Activated CD8-positive, alpha-beta T cell treated with anti-CD3 and anti-CD28 coated beads for 36 hours (primary cell): ENCODE measurements at regions not wholly inside any gene's neighbourhood (a gene's known extent, or its start where the extent isn't known, plus 50 kb on each side); places are given as distances from the start of the nearest gene placed in this dataset.

Experiments used
- ATAC-seq: fragments of 200-7000 bp; cut with Tn5 transposase; one replicate; pipeline ENCODE4 v1.10.0; 2021; ENCODE audit warnings: mild to moderate bottlenecking, moderate library complexity
- CTCF ChIA-PET: fragments of 350-600 bp; sonication (Branson Sonifier 250); formaldehyde crosslinking; loops from one replicate; lab custom pipeline; 2021; ENCODE audit warnings: antibody characterized with exemption; lab: Charles Lee
- POLR2A ChIA-PET: fragments of 350-600 bp; sonication (Branson Sonifier 250); formaldehyde crosslinking; loops from one replicate; lab custom pipeline; 2021; ENCODE audit warnings: antibody characterized with exemption; lab: Charles Lee
- DNase-seq: peaks from one replicate; pipeline ENCODE4 v3.0.0-alpha.2; 2020
- H3K27ac Mint-ChIP-seq: one replicate; pipeline ENCODE4 v1.8.0; 2021; ENCODE audit warnings: mild to moderate bottlenecking, mixed read lengths
- H3K27me3 Mint-ChIP-seq: one replicate; pipeline ENCODE4 v1.8.0; 2021; ENCODE audit warnings: mixed read lengths
- H3K36me3 Mint-ChIP-seq: one replicate; pipeline ENCODE4 v1.8.0; 2021; ENCODE audit warnings: low read depth, mixed read lengths
- H3K4me1 Mint-ChIP-seq: one replicate; pipeline ENCODE4 v1.8.0; 2021; ENCODE audit warnings: low read depth, mixed read lengths
- H3K4me3 Mint-ChIP-seq: one replicate; pipeline ENCODE4 v1.8.0; 2021; ENCODE audit warnings: mild to moderate bottlenecking, moderate library complexity, mixed read lengths
- H3K9me3 Mint-ChIP-seq: one replicate; pipeline ENCODE4 v1.8.0; 2021; ENCODE audit warnings: mixed read lengths
- intact Hi-C: fragments of 100-400 bp; cut with micrococcal nuclease; formaldehyde crosslinking; loops from one replicate; pipeline ENCODE4 v1.10.0; 2022
- TF ChIP-seq, protein P1 (sequence below): fragments of 200-600 bp; IDR thresholded peaks from one replicate; pipeline ENCODE4 v1.8.0; 2022; ENCODE audit warnings: antibody characterized with exemption, mild to moderate bottlenecking

GRCh38 chr14:97013878-97014277 is 216.7 kb downstream of the VRK1 start:
- no peak overlapping the region for H3K4me3 Mint-ChIP-seq
- no peaks in the 10 kb centered on the region for H3K4me1 Mint-ChIP-seq
- no peaks in the 10 kb centered on the region for H3K36me3 Mint-ChIP-seq
- POLR2A ChIA-PET = no interaction called here
- CTCF ChIA-PET = no interaction called here
- ATAC-seq (no peak), DNase-seq (no peak)
- H3K9me3 Mint-ChIP-seq = no peaks in the 10 kb centered on the region
- intact Hi-C loops = no loop called here
- H3K27ac Mint-ChIP-seq = no peak overlapping the region
- no peaks in the 10 kb centered on the region for H3K27me3 Mint-ChIP-seq
- TF ChIP-seq, protein P1, sequence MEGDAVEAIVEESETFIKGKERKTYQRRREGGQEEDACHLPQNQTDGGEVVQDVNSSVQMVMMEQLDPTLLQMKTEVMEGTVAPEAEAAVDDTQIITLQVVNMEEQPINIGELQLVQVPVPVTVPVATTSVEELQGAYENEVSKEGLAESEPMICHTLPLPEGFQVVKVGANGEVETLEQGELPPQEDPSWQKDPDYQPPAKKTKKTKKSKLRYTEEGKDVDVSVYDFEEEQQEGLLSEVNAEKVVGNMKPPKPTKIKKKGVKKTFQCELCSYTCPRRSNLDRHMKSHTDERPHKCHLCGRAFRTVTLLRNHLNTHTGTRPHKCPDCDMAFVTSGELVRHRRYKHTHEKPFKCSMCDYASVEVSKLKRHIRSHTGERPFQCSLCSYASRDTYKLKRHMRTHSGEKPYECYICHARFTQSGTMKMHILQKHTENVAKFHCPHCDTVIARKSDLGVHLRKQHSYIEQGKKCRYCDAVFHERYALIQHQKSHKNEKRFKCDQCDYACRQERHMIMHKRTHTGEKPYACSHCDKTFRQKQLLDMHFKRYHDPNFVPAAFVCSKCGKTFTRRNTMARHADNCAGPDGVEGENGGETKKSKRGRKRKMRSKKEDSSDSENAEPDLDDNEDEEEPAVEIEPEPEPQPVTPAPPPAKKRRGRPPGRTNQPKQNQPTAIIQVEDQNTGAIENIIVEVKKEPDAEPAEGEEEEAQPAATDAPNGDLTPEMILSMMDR = no peak

DNA sequence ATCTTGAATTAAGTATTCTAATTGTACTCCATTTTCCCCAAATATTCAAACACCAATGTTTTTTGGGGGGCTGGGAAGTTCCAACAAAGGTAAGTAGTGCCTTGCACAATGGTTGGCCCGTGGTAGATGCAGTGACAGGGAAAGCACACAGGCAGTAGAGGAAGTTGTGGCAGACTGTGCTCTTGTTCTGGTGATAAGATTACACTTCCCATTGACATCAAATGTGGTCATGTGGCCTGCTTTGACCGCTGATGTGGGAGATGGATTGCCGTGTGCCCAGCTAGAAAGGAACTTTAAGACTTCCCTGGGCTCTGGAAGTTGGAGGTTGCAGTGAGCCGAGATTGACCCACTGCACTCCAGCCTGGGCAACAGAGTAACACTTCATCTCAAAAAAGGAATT is 223.8 kb downstream of the VRK1 start:
- TF ChIP-seq, protein P1 = no peak
- no peak for DNase-seq
- intact Hi-C loops = no loop called here
- CTCF ChIA-PET = no interaction called here
- Mint-ChIP-seq H3K27me3 (peaks cover 6% of the 10 kb centered on the region), H3K36me3 (no peaks in the 10 kb centered on the region), H3K9me3 (no peaks in the 10 kb centered on the region), H3K4me3 (no peak overlapping the region), H3K4me1 (peaks cover 9% of the 10 kb centered on the region), H3K27ac (no peak overlapping the region)
- no peak for ATAC-seq
- POLR2A ChIA-PET = no interaction called here

DNA sequence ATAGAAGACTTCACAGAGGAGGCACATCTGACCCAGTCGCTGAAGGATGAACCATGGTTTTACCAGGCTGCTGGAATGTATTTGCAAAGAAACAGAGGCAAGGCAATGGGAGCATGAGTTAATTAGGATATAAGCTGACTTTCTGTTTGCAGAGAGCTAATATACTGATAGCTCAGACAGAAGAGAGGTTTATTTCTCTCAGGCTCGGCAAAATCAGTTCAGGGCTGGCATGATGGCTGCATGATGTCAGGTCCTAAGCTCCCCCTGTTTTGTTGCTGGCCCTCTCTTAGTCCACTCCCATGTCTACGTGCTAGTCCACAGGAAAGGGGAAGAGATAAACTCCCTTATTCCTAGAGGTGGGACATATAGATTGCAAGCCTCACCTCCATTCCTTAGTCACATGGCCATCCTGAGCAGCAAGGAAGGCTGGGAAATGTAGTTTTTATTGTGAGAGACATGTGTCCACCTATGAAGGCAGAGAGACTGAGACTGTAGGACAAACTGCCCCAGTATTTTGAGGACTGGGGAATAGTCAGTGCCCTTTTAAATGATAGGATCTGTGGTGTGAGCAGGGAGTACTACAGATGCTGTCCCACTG is 224.5 kb downstream of the VRK1 start:
- TF ChIP-seq, protein P1 = no peak
- intact Hi-C loops = no loop called here
- Mint-ChIP-seq H3K27me3 (peaks cover 8% of the 10 kb centered on the region), H3K9me3 (no peaks in the 10 kb centered on the region), H3K4me3 (no peak overlapping the region), H3K36me3 (no peaks in the 10 kb centered on the region), H3K4me1 (peaks cover 9% of the 10 kb centered on the region), H3K27ac (no peak overlapping the region)
- DNase-seq (no peak), ATAC-seq (no peak)
- CTCF ChIA-PET = no interaction called here
- POLR2A ChIA-PET = no interaction called here

DNA sequence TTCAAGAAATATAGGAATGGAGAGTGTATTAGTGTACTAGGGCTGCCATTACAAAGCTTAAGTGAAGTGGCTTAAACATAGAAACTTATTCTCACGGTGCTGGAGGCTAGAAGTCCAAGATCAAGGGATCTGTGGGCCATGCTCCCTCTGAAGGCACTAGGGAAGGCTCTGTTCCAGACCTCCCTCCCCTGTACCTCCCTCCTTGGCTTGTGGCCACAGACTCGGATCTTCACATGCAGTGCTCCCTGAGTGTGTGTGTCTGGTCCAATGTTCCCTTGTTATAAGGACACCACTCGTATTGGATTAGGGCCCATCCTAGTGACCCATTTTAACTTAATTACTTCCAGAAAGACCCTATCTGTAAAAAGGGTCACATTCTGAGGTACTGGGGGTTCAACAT is 225.6 kb downstream of the VRK1 start:
- Mint-ChIP-seq H3K36me3 (no peaks in the 10 kb centered on the region), H3K27me3 (peaks cover 8% of the 10 kb centered on the region), H3K4me3 (no peak overlapping the region), H3K4me1 (peaks cover 9% of the 10 kb centered on the region), H3K9me3 (no peaks in the 10 kb centered on the region), H3K27ac (no peak overlapping the region)
- ChIA-PET POLR2A (interaction anchor here (0.6 kb wide), 1 partner anchor 374 kb away, joined by 3 read pairs; no protein-coding TSS in a partner anchor), CTCF (no interaction called here)
- intact Hi-C loops = no loop called here
- DNase-seq (no peak), ATAC-seq (no peak)
- TF ChIP-seq, protein P1 = no peak

DNA sequence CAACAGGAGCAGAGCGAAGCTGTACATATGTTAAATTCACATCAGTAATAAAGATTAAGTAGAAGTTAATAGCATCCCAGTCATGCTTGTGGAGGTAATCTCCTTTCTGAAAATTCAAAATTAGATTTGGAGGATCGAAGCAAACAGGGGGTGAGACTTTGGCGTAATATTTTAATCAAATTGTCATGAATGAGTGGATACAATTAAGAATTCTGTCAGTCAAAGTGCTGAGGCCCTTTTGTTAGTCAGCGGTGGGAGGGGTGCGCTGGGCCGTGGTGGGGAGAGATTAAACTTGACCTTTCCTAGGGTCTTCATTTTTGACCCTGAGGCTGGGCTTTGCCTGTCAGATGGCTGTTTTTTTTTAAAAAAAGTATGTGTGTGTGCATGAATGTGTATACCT is 226.7 kb downstream of the VRK1 start:
- peaks cover 8% of the 10 kb centered on the region for H3K27me3 Mint-ChIP-seq
- ChIA-PET POLR2A (no interaction called here), CTCF (no interaction called here)
- H3K9me3 Mint-ChIP-seq = no peaks in the 10 kb centered on the region
- TF ChIP-seq, protein P1 = no peak
- H3K4me1 Mint-ChIP-seq = peaks cover 10% of the 10 kb centered on the region
- DNase-seq = no peak
- H3K36me3 Mint-ChIP-seq = no peaks in the 10 kb centered on the region
- intact Hi-C loops = no loop called here
- H3K4me3 Mint-ChIP-seq = no peak overlapping the region
- no peak overlapping the region for H3K27ac Mint-ChIP-seq
- no peak for ATAC-seq
